ENCODE measurements at regions not wholly inside any gene's neighbourhood (a gene's known extent, or its start where the extent isn't known, plus 50 kb on each side); places are given as distances from the start of the nearest gene placed in this dataset.

DNA sequence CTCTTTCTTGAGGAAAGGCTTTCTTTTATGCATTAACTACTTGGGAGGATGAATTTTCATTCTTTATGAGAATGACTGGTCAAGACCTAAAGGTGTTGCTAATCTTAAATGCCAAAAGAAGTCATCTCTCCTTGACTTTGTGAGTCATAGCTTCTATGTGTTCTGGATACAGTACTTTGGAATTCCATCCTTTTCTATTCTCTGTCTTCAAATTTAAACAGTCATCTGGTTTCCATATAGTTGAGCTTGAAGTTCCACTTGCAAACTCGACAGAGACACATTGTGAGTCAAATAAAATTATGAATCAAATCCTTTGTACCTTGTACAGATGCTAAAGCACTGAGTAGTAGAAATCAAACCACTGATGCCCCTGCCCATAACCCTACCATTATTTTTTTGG, 271.9 kb upstream of the PMFBP1 start:
- Histone ChIP-seq H3K4me3 (ENCODE audit: low read length) (no peak overlapping the region), H3K4me1 (ENCODE audit: insufficient read depth, low read length) (no peaks in the 10 kb centered on the region), H3K36me3 (ENCODE audit: insufficient read depth, low read length) (no peaks in the 10 kb centered on the region), H3K9me3 (ENCODE audit: low read length) (peaks cover 4% of the 10 kb centered on the region), H3K27me3 (ENCODE audit: insufficient read depth, low read length) (no peaks in the 10 kb centered on the region), H2AFZ (ENCODE audit: low read depth, low read length) (no peak overlapping the region)

DNA sequence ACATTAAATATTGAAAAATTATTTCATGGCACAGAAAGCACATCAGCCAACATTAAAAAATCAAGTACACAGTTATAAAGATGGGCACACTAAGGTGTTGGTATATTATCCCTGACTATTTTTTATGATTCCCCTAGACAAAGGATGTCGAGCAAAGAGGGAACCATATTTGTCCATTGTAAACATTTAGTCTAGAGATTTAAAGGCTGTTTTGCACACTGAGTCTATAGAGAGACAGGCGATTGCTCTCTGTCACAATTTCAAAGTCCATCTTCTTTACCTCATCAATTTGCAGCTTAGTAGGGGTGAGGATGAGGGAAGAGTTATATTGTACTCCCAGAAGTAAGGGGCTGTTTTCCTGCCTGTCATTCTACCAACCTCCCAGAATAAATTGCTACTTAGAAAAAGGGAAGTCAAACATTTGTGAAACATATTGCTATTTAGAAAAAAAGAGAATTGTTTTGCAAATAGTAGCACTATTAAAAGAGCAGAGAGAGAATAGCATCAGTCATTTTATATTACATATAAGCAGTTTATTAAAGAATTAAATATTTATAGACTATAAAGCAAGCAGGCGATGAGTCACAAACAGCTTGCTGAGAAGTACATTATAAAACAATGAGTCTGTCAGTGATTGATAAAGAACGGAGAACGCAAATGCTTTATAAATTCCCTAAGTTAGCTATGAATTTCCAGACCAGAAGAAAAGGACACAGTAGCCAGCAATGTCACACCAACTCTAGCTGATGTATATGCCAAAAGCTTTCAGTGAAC, 270.6 kb upstream of the PMFBP1 start:
- no peaks in the 10 kb centered on the region for H3K4me1 ChIP-seq (ENCODE audit: insufficient read depth, low read length)
- H3K9me3 ChIP-seq (ENCODE audit: low read length), result peaks cover 5% of the 10 kb centered on the region
- no peak overlapping the region for H3K4me3 ChIP-seq (ENCODE audit: low read length)
- no peak overlapping the region for H2AFZ ChIP-seq (ENCODE audit: low read depth, low read length)
- H3K27me3 ChIP-seq (ENCODE audit: insufficient read depth, low read length), result no peaks in the 10 kb centered on the region
- H3K36me3 ChIP-seq (ENCODE audit: insufficient read depth, low read length), result no peaks in the 10 kb centered on the region

DNA sequence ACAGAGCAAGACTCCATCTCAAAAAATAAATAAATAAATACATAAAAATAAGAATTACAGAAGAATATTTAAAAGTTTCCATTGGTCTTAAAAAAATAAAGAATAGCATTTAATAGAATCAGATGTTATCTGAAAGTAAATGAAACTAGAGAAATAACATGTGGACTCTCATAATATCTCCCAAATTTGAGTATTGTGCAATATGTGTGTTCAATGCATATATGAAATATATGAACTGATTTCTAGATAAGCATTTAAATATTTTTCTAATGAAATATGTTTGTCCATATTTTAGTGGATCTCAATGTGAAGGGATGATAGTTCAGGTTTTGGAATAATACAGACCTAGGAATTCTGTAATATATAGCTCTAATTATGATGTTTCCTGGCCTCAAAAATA, 265.9 kb upstream of the PMFBP1 start:
- H2AFZ ChIP-seq (ENCODE audit: low read depth, low read length), result no peak overlapping the region
- H3K27me3 ChIP-seq (ENCODE audit: insufficient read depth, low read length), result no peaks in the 10 kb centered on the region
- H3K4me3 ChIP-seq (ENCODE audit: low read length), result no peak overlapping the region
- no peaks in the 10 kb centered on the region for H3K4me1 ChIP-seq (ENCODE audit: insufficient read depth, low read length)
- H3K9me3 ChIP-seq (ENCODE audit: low read length), result peaks cover 7% of the 10 kb centered on the region
- H3K36me3 ChIP-seq (ENCODE audit: insufficient read depth, low read length), result no peaks in the 10 kb centered on the region

DNA sequence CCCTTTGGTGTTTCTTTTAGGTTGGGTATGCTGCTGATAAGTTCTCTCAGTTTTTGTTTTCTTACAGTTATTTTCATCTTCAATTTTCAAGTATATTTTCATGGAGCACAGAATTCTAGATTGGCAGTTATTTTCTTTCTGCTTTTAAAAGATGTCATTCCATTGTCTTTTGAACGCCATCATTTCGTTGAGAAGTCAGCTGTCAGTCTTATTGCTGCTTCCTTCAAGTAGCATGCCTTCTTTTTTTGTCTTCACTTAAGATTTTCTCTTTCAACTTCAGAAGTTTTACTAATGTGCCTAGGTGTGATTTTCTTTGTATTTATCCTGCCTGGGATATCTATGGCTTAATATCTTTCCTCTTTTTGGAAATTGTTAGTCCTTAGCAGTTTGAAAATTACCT, 262.2 kb upstream of the PMFBP1 start:
- Histone ChIP-seq H3K36me3 (ENCODE audit: insufficient read depth, low read length) (no peaks in the 10 kb centered on the region), H3K4me1 (ENCODE audit: insufficient read depth, low read length) (no peaks in the 10 kb centered on the region), H3K4me3 (ENCODE audit: low read length) (no peak overlapping the region), H2AFZ (ENCODE audit: low read depth, low read length) (no peak overlapping the region), H3K9me3 (ENCODE audit: low read length) (peaks cover 5% of the 10 kb centered on the region), H3K27me3 (ENCODE audit: insufficient read depth, low read length) (no peaks in the 10 kb centered on the region)

DNA sequence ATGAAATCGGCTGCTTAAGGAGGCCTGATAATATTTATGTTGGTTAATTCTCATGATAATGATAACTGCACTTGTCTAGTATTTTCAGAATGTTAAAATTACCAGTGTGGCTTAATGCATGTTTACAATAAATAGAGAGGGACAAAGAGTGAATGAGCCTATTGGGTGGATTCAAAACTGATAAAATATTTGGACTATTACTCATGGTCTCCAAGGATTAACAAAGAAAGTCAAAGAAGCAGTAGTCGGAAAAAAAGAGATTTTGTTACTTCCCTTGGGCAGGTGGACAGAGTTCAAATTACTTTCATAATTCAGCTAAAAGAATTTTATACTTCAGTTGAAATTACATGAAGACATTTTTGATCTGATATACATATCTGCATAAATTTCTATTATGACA, 258.2 kb upstream of the PMFBP1 start:
- no peak overlapping the region for H3K4me3 ChIP-seq (ENCODE audit: low read length)
- peaks cover 5% of the 10 kb centered on the region for H3K36me3 ChIP-seq (ENCODE audit: insufficient read depth, low read length)
- peaks cover 2% of the 10 kb centered on the region for H3K9me3 ChIP-seq (ENCODE audit: low read length)
- peaks cover 12% of the 10 kb centered on the region for H3K4me1 ChIP-seq (ENCODE audit: insufficient read depth, low read length)
- no peak overlapping the region for H2AFZ ChIP-seq (ENCODE audit: low read depth, low read length)
- H3K27me3 ChIP-seq (ENCODE audit: insufficient read depth, low read length), result no peaks in the 10 kb centered on the region

DNA sequence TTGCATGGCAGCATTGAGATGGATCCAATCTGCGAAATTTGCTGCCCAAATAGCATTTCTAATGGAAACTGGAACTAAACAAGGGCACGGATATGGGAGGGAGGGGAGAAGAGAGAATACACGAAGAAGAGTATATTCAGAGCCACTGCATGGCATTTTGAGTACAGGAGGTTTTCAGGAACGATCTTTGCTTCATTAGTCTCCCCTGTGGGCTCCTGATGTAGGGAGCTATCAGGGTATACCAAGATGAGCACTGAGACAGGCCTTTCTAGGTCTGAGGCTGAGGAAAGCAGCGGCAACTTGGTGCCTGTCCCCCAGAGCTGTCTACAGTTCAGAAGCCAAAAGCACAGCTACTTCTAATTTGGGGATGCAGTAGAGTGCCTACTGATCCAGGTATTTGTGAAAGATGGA, 257.7 kb upstream of the PMFBP1 start:
- Histone ChIP-seq H3K27me3 (ENCODE audit: insufficient read depth, low read length) (no peaks in the 10 kb centered on the region), H3K9me3 (ENCODE audit: low read length) (peaks cover 3% of the 10 kb centered on the region), H3K4me3 (ENCODE audit: low read length) (no peak overlapping the region), H3K36me3 (ENCODE audit: insufficient read depth, low read length) (peaks cover 5% of the 10 kb centered on the region), H2AFZ (ENCODE audit: low read depth, low read length) (no peak overlapping the region), H3K4me1 (ENCODE audit: insufficient read depth, low read length) (peaks cover 12% of the 10 kb centered on the region)

DNA sequence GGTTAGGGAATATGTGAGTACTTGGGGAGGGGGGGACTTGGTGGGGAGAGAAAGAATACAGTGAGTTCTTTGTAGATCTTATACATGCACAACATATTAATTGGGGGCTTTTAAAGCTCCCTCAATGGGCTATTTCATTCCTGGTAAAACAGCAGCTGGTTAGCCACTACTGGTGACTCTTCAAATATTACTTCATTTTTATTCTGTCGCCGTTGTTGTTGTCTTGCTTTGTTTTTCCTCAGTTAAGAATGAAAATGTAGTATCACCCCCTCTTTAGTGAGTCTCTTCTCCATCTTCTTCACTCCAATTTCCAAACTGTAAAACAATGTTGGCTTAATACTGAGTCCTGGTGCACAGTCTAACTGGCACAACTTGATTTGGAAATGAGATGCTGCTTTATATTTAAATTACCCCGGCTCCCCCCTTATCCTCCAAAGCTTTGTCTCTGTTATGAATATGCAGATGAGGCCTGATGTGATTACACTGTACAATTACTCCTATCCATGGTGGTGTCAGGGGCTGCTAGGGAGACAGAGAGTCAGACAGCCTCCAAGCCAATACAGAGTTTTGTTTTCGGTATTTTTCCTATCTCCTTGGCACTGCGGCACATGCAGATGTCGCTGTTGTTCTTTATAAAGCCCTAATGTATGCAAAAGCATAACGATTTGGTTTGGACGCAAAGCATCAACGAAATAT, 256.9 kb upstream of the PMFBP1 start:
- Histone ChIP-seq H3K4me3 (ENCODE audit: low read length) (no peak overlapping the region), H3K27me3 (ENCODE audit: insufficient read depth, low read length) (no peaks in the 10 kb centered on the region), H2AFZ (ENCODE audit: low read depth, low read length) (no peak overlapping the region), H3K9me3 (ENCODE audit: low read length) (peaks cover 3% of the 10 kb centered on the region), H3K4me1 (ENCODE audit: insufficient read depth, low read length) (peaks cover 12% of the 10 kb centered on the region), H3K36me3 (ENCODE audit: insufficient read depth, low read length) (peaks cover 5% of the 10 kb centered on the region)

DNA sequence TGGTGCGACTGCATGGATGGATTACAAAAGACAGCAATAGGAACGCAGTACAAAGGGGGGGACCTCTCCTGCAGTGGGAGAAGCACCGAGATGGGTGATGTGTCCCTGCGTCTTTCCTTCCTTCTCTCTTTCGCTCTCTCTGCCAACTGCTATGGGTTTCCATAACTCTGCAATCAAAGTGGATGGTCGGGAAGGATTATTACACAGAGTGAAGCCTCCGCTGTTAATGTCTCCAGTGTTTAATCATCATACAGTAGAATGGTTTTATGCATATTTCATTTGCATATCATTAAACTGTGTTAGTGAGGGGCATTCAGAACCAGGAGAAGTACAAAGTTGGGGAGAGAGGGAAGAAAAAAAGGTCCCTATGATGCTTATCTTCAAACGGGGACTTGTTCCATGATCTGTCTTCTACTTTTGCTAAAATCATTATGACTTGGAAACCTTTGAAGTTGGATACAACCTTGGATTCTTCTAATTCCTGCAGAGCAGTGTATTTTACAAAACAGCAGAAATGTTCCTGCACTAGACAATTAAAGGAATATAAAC, 255.9 kb upstream of the PMFBP1 start:
- peaks cover 5% of the 10 kb centered on the region for H3K36me3 ChIP-seq (ENCODE audit: insufficient read depth, low read length)
- H3K4me1 ChIP-seq (ENCODE audit: insufficient read depth, low read length), result peaks cover 12% of the 10 kb centered on the region
- no peaks in the 10 kb centered on the region for H3K27me3 ChIP-seq (ENCODE audit: insufficient read depth, low read length)
- no peak overlapping the region for H2AFZ ChIP-seq (ENCODE audit: low read depth, low read length)
- H3K4me3 ChIP-seq (ENCODE audit: low read length), result no peak overlapping the region
- H3K9me3 ChIP-seq (ENCODE audit: low read length), result peaks cover 6% of the 10 kb centered on the region

DNA sequence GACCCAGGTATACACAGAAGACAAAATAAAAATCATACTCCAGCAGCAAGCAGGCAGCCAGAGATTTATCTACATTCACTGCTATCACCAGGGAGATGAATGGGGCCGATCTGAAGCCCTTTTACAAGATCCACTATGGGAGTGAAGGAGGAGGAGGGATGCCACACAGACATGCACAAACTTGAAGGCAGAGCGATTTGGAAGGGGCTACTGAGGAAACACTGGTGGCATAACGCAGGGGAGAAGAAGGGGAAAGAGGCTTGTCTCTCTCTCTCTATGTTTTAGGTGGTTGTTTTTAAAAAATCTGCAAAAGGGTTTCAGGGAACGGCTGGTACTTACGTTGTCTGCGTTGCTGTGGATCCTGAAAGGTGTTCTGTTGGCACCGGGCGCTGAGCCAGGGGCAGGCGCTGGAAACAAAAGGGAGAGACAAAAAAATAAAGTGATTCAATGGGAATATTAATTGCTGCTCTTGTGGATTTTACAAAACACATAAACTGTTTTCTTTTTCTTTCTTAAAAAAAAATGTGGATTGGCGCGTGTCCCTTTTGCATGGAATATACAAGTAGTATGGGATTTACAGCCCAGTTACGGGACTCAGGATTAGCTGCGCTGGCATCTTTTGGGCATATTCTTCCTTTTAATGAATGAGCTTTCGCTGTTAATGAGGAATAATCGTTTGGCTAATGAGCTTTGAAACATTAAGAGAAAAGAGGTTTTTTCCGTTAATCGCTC, 255.3 kb upstream of the PMFBP1 start:
- no peaks in the 10 kb centered on the region for H3K27me3 ChIP-seq (ENCODE audit: insufficient read depth, low read length)
- peaks cover 12% of the 10 kb centered on the region for H3K4me1 ChIP-seq (ENCODE audit: insufficient read depth, low read length)
- no peak overlapping the region for H3K4me3 ChIP-seq (ENCODE audit: low read length)
- peaks cover 5% of the 10 kb centered on the region for H3K36me3 ChIP-seq (ENCODE audit: insufficient read depth, low read length)
- H2AFZ ChIP-seq (ENCODE audit: low read depth, low read length), result no peak overlapping the region
- peaks cover 6% of the 10 kb centered on the region for H3K9me3 ChIP-seq (ENCODE audit: low read length)

DNA sequence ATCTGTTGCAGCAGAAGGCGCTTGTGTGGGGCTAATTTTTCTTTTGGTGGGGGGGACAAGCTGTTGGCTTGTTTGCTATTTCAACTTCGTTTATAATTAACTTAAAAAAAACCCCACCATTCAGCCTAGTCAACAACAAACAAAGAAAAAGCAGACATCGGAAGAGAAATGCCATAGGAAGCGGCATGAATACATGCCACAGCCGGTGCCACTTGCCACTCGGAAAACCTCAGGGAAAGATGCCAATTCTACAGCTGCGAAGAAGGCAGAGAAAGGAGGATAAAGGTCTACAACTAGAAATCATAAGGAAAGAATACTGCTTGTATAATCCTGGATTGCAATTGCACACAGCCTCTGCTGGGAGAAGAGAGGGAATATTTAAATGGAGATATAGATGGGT, 254.4 kb upstream of the PMFBP1 start:
- peaks cover 12% of the 10 kb centered on the region for H3K4me1 ChIP-seq (ENCODE audit: insufficient read depth, low read length)
- peaks cover 5% of the 10 kb centered on the region for H3K36me3 ChIP-seq (ENCODE audit: insufficient read depth, low read length)
- peaks cover 6% of the 10 kb centered on the region for H3K9me3 ChIP-seq (ENCODE audit: low read length)
- no peak overlapping the region for H3K4me3 ChIP-seq (ENCODE audit: low read length)
- no peaks in the 10 kb centered on the region for H3K27me3 ChIP-seq (ENCODE audit: insufficient read depth, low read length)
- no peak overlapping the region for H2AFZ ChIP-seq (ENCODE audit: low read depth, low read length)

DNA sequence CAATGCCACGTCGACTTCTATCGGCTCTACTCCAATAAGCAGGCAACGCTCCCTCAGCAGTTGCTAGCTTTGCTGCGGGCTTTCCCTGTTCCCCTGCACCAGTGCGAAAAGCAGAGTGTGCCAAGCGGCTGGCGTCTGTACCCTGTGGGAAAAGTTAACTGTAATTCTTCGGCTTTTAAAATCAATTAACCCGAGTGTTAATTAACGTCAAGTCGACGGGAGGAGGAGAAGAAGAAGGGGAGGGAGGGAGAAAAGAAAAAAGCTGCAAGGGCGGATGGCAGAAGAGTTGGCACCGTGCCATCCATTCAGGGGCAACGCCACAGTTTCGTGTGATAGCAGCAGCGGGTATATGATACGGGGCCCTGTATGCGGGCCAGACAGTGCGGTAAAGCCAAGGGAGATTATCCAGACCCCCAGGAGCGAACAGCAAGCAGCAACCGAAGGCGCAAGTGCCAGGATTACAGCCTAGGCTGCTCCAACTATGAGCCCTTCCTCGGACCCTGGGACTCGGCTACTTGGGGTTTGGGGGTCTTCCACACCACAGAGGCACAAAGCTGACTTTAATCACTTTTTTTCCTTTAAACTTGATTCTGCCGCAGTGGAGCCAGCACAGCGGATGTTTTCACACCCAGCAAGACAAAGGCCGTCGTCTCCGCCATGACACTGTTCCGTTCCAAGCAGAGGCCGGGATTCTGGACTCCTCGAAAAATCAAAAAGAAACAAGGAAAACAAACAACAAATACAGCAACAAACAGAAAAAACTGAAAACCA, 253.8 kb upstream of the PMFBP1 start:
- peaks cover 12% of the 10 kb centered on the region for H3K4me1 ChIP-seq (ENCODE audit: insufficient read depth, low read length)
- no peak overlapping the region for H3K4me3 ChIP-seq (ENCODE audit: low read length)
- peaks cover 5% of the 10 kb centered on the region for H3K36me3 ChIP-seq (ENCODE audit: insufficient read depth, low read length)
- peaks cover 6% of the 10 kb centered on the region for H3K9me3 ChIP-seq (ENCODE audit: low read length)
- H3K27me3 ChIP-seq (ENCODE audit: insufficient read depth, low read length), result no peaks in the 10 kb centered on the region
- H2AFZ ChIP-seq (ENCODE audit: low read depth, low read length), result no peak overlapping the region

DNA sequence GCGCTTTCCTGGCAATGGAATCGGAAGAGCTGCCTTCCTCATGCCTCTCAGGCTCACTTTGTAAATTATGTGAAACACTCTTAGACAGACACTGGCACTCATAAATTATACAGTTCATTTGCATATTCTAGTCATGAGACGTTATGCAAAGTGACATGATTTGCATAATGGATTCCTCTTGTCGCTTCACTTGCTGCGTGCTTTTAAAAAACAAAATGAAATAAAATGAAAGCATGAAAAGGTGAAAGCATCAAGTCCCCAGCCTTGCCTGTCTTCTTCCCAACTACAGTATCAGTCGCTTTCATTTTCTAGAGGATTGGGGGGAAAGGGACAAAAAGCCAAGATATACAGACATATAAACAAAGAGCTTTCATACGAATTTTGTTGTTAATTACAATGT, 252.8 kb upstream of the PMFBP1 start:
- no peaks in the 10 kb centered on the region for H3K27me3 ChIP-seq (ENCODE audit: insufficient read depth, low read length)
- H3K4me3 ChIP-seq (ENCODE audit: low read length), result no peak overlapping the region
- peaks cover 5% of the 10 kb centered on the region for H3K36me3 ChIP-seq (ENCODE audit: insufficient read depth, low read length)
- no peak overlapping the region for H2AFZ ChIP-seq (ENCODE audit: low read depth, low read length)
- peaks cover 6% of the 10 kb centered on the region for H3K9me3 ChIP-seq (ENCODE audit: low read length)
- peaks cover 12% of the 10 kb centered on the region for H3K4me1 ChIP-seq (ENCODE audit: insufficient read depth, low read length)
